BJ (cell line): ENCODE measurements at regions not wholly inside any gene's neighbourhood (a gene's known extent, or its start where the extent isn't known, plus 50 kb on each side); places are given as distances from the start of the nearest gene placed in this dataset.

Experiments
- CTCF ChIA-PET: fragments of 350-600 bp; formaldehyde crosslinking; extraction: SDS; loops from one replicate; lab custom pipeline; 2021; ENCODE audit warnings: antibody characterized with exemption, inconsistent platforms; lab: Yijun Ruan, JAX
- POLR2A ChIA-PET: fragments of 300-600 bp; sonication (Branson Sonifier 250); formaldehyde crosslinking; extraction: SDS; loops from one replicate; lab custom pipeline; 2021; ENCODE audit warnings: antibody characterized with exemption; lab: Charles Lee
- DNase-seq: peaks from one replicate; pipeline ENCODE4 v3.0.0-alpha.2; 2011; ENCODE audit warnings: low read depth
- H3K27me3 ChIP-seq: 2 replicates; pipeline ENCODE4 v1.6.0; 2011; ENCODE audit warnings: low read length; ENCODE audit not compliant: control insufficient read depth, insufficient read depth
- H3K36me3 ChIP-seq: 2 replicates; pipeline ENCODE4 v1.5.1; 2011; ENCODE audit warnings: low read length; ENCODE audit not compliant: control insufficient read depth, insufficient read depth
- H3K4me3 ChIP-seq: 2 replicates; pipeline ENCODE4 v1.5.1; 2011; ENCODE audit warnings: low read depth, mild to moderate bottlenecking, control low read depth, low read length
- CTCF ChIP-seq: IDR thresholded peaks from 2 replicates; pipeline ENCODE4 v1.5.1; 2011; ENCODE audit warnings: low read depth, mild to moderate bottlenecking, control low read depth, inconsistent platforms, low read length, moderate library complexity; ENCODE audit not compliant: insufficient read depth

- ChIA-PET POLR2A (no interaction called here), CTCF (interaction anchor here (0.8 kb wide), 1 partner anchor 9 kb away, joined by 3 read pairs; no protein-coding TSS in a partner anchor)
- no peak for DNase-seq
- H3K36me3 ChIP-seq = no peaks in the 10 kb centered on the region
- peaks cover 6% of the 10 kb centered on the region for H3K27me3 ChIP-seq
- TF ChIP-seq CTCF = no peak
- no peak overlapping the region for H3K4me3 ChIP-seq
These were observed 68.1 kb upstream of the SPRED2 start for GRCh38 chr2:65500310-65501040.

- Histone ChIP-seq H3K4me3 (no peak overlapping the region), H3K36me3 (no peaks in the 10 kb centered on the region), H3K27me3 (peaks cover 4% of the 10 kb centered on the region)
- no peak for DNase-seq
- no peak for TF ChIP-seq CTCF
- ChIA-PET POLR2A (interaction anchor here (0.6 kb wide), 1 partner anchor 365 kb away, joined by 6 read pairs; no protein-coding TSS in a partner anchor), CTCF (no interaction called here)
These were observed 66.8 kb upstream of the SPRED2 start for GRCh38 chr2:65499216-65499615.

- Histone ChIP-seq H3K36me3 (no peaks in the 10 kb centered on the region), H3K4me3 (no peak overlapping the region), H3K27me3 (no peaks in the 10 kb centered on the region)
- TF ChIP-seq CTCF = no peak
- CTCF ChIA-PET = no interaction called here
- POLR2A ChIA-PET = no interaction called here
- no peak for DNase-seq
These were observed 66.0 kb upstream of the SPRED2 start for GRCh38 chr2:65498396-65498795.

- Histone ChIP-seq H3K27me3 (no peaks in the 10 kb centered on the region), H3K4me3 (no peak overlapping the region), H3K36me3 (no peaks in the 10 kb centered on the region)
- POLR2A ChIA-PET = interaction anchor here (0.7 kb wide), 1 partner anchor 12 kb away, joined by 3 read pairs; no protein-coding TSS in a partner anchor
- no peak for TF ChIP-seq CTCF
- DNase-seq = no peak
- CTCF ChIA-PET = no interaction called here
These were observed 63.0 kb upstream of the SPRED2 start for GRCh38 chr2:65495251-65495877.

GRCh38 chr2:65494078-65494477, 61.7 kb upstream of the SPRED2 start:
- no peak for TF ChIP-seq CTCF
- no peaks in the 10 kb centered on the region for H3K36me3 ChIP-seq
- no peaks in the 10 kb centered on the region for H3K27me3 ChIP-seq
- CTCF ChIA-PET = interaction anchor here (1.6 kb wide), 1 partner anchor 11 kb away, joined by 5 read pairs; no protein-coding TSS in a partner anchor
- POLR2A ChIA-PET = no interaction called here
- no peak for DNase-seq
- H3K4me3 ChIP-seq = no peak overlapping the region
